ENCODE measurements at regions not wholly inside any gene's neighbourhood (a gene's known extent, or its start where the extent isn't known, plus 50 kb on each side); places are given as distances from the start of the nearest gene placed in this dataset.

DNA sequence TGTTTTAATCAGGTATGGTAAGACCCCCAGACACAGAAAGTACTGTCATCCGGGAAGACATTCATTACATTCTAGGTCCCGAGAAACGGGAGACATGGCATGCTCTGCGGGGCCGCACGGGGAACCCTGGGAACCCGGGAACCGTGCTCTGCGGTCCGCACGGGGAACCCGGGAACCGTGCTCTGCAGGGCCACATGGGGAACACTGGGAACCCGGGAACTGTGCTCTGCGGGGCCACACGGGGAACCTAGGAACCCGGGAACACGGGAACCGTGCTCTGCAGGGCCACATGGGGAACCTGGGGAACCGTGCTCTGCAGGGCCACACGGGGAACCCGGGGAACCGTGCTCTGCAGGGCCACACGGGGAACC lies 165.6 kb upstream of the SULF2 start:
- TF ChIP-seq, protein P1, sequence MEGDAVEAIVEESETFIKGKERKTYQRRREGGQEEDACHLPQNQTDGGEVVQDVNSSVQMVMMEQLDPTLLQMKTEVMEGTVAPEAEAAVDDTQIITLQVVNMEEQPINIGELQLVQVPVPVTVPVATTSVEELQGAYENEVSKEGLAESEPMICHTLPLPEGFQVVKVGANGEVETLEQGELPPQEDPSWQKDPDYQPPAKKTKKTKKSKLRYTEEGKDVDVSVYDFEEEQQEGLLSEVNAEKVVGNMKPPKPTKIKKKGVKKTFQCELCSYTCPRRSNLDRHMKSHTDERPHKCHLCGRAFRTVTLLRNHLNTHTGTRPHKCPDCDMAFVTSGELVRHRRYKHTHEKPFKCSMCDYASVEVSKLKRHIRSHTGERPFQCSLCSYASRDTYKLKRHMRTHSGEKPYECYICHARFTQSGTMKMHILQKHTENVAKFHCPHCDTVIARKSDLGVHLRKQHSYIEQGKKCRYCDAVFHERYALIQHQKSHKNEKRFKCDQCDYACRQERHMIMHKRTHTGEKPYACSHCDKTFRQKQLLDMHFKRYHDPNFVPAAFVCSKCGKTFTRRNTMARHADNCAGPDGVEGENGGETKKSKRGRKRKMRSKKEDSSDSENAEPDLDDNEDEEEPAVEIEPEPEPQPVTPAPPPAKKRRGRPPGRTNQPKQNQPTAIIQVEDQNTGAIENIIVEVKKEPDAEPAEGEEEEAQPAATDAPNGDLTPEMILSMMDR (IDR thresholded peaks at IDR 0.05; ENCODE audit: insufficient read depth, low read depth, low read length) = no peak
- Histone ChIP-seq H3K4me3 (ENCODE audit: low read depth, low read length) (no peak overlapping the region), H3K36me3 (ENCODE audit: control insufficient read depth, insufficient read depth, low read length) (no peaks in the 10 kb centered on the region), H3K27me3 (ENCODE audit: control insufficient read depth, insufficient read depth, low read length) (peaks cover 3% of the 10 kb centered on the region)
- ChIA-PET CTCF (no interaction called here), POLR2A (no interaction called here)
- DNase-seq (ENCODE audit: low read depth) = no peak

DNA sequence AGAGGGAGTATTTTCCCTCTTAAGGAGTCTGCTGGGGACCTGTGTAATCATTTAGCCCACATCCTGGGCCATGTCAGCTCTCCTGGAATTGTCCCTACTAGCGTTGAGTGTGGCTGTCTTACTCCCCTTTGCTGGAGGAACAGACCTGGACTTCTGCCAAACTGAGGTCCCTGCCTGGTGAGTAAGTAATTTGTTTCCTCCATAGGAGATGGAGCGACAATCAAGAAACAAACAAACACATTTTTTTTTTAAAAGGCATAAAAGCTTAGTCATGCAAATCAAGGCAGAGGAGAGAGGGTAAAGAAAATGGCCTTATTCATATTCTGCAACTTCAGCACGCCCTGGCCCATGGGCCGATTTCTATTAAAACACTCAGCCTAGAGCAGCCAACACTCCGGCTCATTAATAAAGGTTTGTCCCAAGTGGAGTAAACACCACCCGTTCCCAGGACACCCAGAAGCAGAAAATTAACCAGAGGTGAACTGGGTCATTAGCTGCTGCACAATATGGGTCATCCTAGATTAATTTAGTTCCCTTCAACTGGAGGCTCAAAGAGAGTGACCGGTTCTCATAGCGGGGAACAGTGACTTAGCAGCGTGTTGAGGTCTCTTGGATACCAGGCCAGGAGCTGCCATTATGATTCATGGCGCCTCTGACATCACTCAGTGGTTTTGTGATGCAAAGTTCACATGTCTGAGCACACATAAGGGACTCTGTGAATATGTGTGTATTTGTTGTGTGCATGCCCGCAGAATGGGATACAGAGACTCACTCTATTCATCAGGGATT lies 165.0 kb upstream of the SULF2 start:
- ChIA-PET POLR2A (no interaction called here), CTCF (interaction anchor here (1.3 kb wide), 1 partner anchor 10 kb away, joined by 5 read pairs; no protein-coding TSS in a partner anchor)
- Histone ChIP-seq H3K27me3 (ENCODE audit: control insufficient read depth, insufficient read depth, low read length) (peaks cover 5% of the 10 kb centered on the region), H3K4me3 (ENCODE audit: low read depth, low read length) (no peak overlapping the region), H3K36me3 (ENCODE audit: control insufficient read depth, insufficient read depth, low read length) (no peaks in the 10 kb centered on the region)
- no peak for DNase-seq (ENCODE audit: low read depth)
- TF ChIP-seq, protein P1 (IDR thresholded peaks at IDR 0.05; ENCODE audit: insufficient read depth, low read depth, low read length) = 0 out of 2 replicates have a peak, but pooled peaks have one; percentile 11

DNA sequence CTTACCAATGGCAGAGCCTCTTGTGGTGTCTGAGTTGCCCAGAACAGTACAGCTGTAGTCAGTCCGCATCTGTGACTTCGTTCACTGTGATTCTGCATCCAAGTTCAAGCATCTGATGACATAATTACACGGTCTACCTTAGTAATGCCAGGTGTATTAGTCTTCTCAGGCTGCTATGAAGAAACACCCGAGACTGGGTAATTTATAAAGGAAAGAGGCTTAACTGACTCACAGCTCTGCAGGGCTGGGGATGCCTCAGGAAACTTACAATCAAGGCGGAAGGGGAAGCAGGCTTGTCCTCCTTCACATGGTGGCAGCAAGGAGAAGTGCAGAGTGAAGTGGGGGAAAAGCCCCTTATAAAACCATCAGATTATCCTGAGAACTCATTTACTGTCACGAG lies 163.9 kb upstream of the SULF2 start:
- no peak for DNase-seq (ENCODE audit: low read depth)
- TF ChIP-seq, protein P1 (IDR thresholded peaks at IDR 0.05; ENCODE audit: insufficient read depth, low read depth, low read length) = no peak
- H3K4me3 ChIP-seq (ENCODE audit: low read depth, low read length) = no peak overlapping the region
- no peaks in the 10 kb centered on the region for H3K36me3 ChIP-seq (ENCODE audit: control insufficient read depth, insufficient read depth, low read length)
- peaks cover 5% of the 10 kb centered on the region for H3K27me3 ChIP-seq (ENCODE audit: control insufficient read depth, insufficient read depth, low read length)
- POLR2A ChIA-PET = no interaction called here
- CTCF ChIA-PET = interaction anchor here (1.3 kb wide), 1 partner anchor 9 kb away, joined by 5 read pairs; no protein-coding TSS in a partner anchor

GRCh38 chr20:47944682-47945081 lies 159.4 kb upstream of the SULF2 start:
- TF ChIP-seq, protein P1 (IDR thresholded peaks at IDR 0.05; ENCODE audit: insufficient read depth, low read depth, low read length) = no peak
- Histone ChIP-seq H3K36me3 (ENCODE audit: control insufficient read depth, insufficient read depth, low read length) (no peaks in the 10 kb centered on the region), H3K4me3 (ENCODE audit: low read depth, low read length) (no peak overlapping the region), H3K27me3 (ENCODE audit: control insufficient read depth, insufficient read depth, low read length) (peaks cover 8% of the 10 kb centered on the region)
- ChIA-PET CTCF (no interaction called here), POLR2A (no interaction called here)
- no peak for DNase-seq (ENCODE audit: low read depth)

DNA sequence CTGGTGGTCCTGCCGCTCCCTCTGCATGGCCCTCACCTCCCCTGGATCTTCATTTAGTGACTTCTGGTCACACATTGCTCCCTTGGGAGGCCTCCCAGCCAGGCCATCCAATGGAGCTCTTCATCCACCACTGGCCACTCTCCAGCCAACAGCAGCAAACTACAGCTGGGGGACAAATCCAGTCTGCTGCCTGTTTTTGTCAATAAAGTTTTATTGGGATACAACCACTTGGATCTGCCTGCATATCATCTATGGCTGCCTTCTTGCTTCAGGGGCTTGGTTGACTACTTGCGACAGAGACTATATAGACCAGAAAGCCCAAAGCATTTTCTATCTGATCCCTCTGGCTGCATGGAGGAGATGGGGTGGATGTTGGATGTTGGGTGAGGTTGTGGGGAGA lies 156.6 kb upstream of the SULF2 start:
- Histone ChIP-seq H3K27me3 (ENCODE audit: control insufficient read depth, insufficient read depth, low read length) (peaks cover 15% of the 10 kb centered on the region), H3K36me3 (ENCODE audit: control insufficient read depth, insufficient read depth, low read length) (no peaks in the 10 kb centered on the region), H3K4me3 (ENCODE audit: low read depth, low read length) (no peak overlapping the region)
- POLR2A ChIA-PET = no interaction called here
- TF ChIP-seq, protein P1 (IDR thresholded peaks at IDR 0.05; ENCODE audit: insufficient read depth, low read depth, low read length) = no peak
- DNase-seq (ENCODE audit: low read depth) = no peak
- CTCF ChIA-PET = no interaction called here
